Common myeloid progenitor, CD34-positive (primary cell): ENCODE measurements at regions not wholly inside any gene's neighbourhood (a gene's known extent, or its start where the extent isn't known, plus 50 kb on each side); places are given as distances from the start of the nearest gene placed in this dataset.

Source experiments
- CTCF ChIA-PET: fragments of 350-600 bp; sonication (Branson Sonifier 250); formaldehyde crosslinking; loops from one replicate; lab custom pipeline; 2021; ENCODE audit warnings: antibody characterized with exemption; lab: Charles Lee
- POLR2A ChIA-PET: fragments of 350-600 bp; sonication (Branson Sonifier 250); formaldehyde crosslinking; loops from one replicate; lab custom pipeline; 2021; ENCODE audit warnings: antibody characterized with exemption; lab: Charles Lee
- DNase-seq, 3 donors: peaks; one replicate each; pipeline versions ENCODE4 v3.0.0 to v3.0.0-alpha.2; 2013
- H3K27ac ChIP-seq, 2 experiments: 1 replicate in 1 of 2; 2 replicates in 1 of 2; pipeline ENCODE4 v1.7.0; 2013; ENCODE audit warnings: inconsistent platforms in 2 of 2, low read length in 2 of 2, mild to moderate bottlenecking in 2 of 2, low read depth in 1 of 2, moderate library complexity in 1 of 2; ENCODE audit not compliant: severe bottlenecking in 2 of 2, insufficient read depth in 1 of 2, poor library complexity in 1 of 2
- H3K27me3 ChIP-seq, 5 experiments: replicated peaks in 2 of 5; 1 replicate in 3 of 5; 2 replicates in 2 of 5; pipeline versions ENCODE4 v1.6.1 to v1.7.0; 2013; ENCODE audit warnings: low read length in 4 of 5, mild to moderate bottlenecking in 2 of 5, moderate library complexity in 2 of 5, inconsistent platforms in 1 of 5; ENCODE audit not compliant: insufficient read depth in 5 of 5, control insufficient read depth in 4 of 5
- H3K36me3 ChIP-seq, 4 experiments: 1 replicate in 2 of 4; 2 replicates in 2 of 4; pipeline versions ENCODE4 v1.6.1 to v1.7.0; 2013; ENCODE audit warnings: low read length in 3 of 4, control low read depth in 1 of 4, mild to moderate bottlenecking in 1 of 4; ENCODE audit not compliant: control insufficient read depth in 4 of 4, insufficient read depth in 4 of 4
- H3K4me1 ChIP-seq, 4 experiments: 1 replicate in 3 of 4; 2 replicates in 1 of 4; pipeline versions ENCODE4 v1.6.1 to v1.7.1; 2013; ENCODE audit warnings: low read length in 3 of 4, mild to moderate bottlenecking in 3 of 4, control low read depth in 1 of 4, inconsistent platforms in 1 of 4, moderate library complexity in 1 of 4; ENCODE audit not compliant: control insufficient read depth in 4 of 4, insufficient read depth in 4 of 4; ENCODE audit errors: control extremely low read depth in 1 of 4
- H3K4me3 ChIP-seq, 7 experiments: 1 replicate in 4 of 7; 2 replicates in 3 of 7; pipeline versions ENCODE4 v1.5.1 to v1.7.0; 2013; ENCODE audit warnings: mild to moderate bottlenecking in 7 of 7, low read length in 6 of 7, moderate library complexity in 6 of 7, inconsistent platforms in 2 of 7, low read depth in 2 of 7, control low read depth in 1 of 7; ENCODE audit not compliant: insufficient read depth in 4 of 7, control insufficient read depth in 1 of 7; ENCODE audit errors: extremely low read depth in 1 of 7
- H3K9me3 ChIP-seq, 5 experiments: 1 replicate in 4 of 5; 2 replicates in 1 of 5; pipeline versions ENCODE4 v1.6.1 to v1.7.1; 2013; ENCODE audit warnings: low read length in 4 of 5, mild to moderate bottlenecking in 2 of 5, inconsistent platforms in 1 of 5, low read depth in 1 of 5, moderate library complexity in 1 of 5; ENCODE audit not compliant: control insufficient read depth in 4 of 5, insufficient read depth in 2 of 5; ENCODE audit errors: control extremely low read depth in 1 of 5
- WGBS: methylation state at CpG from one replicate; pipeline ENCODE4 v1.1.5; 2013; ENCODE audit not compliant: insufficient coverage; 5-methylcytosine and 5-hydroxymethylcytosine counted together

DNA sequence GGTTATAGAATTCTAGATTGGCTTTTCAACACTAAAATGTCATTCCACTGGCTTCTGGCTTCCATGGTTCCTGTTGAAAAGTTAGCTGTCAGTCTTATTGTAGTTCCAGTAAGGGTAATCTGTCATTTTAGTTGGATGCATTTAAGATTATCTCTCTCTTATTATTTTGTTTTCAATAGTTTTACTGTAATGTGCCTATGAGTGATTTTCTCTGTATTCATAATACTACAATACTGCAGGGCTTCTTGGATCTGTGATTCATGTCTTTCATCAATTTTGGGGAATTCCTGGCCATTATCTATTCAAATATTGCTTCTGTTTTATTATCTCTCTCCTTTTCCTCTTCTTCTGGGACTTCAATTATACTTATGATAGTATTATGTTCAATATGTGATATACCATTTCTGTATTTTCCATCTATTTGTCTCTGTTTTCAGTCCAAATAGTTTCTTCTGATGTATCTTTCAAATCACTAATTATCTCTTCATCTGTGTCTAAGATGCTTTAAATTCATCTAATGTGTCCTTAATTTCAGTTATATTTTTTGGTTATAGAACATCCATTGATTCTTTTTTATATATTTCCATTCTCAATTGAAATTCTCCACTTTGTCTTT lies 101.5 kb downstream of the KCTD15 start:
- H3K4me3 ChIP-seq, result no peak overlapping the region
- H3K27ac ChIP-seq, result no peak overlapping the region
- no peaks in the 10 kb centered on the region for H3K36me3 ChIP-seq
- peaks cover 3 to 25% (median 7%) of the 10 kb centered on the region in 5 experiments for H3K9me3 ChIP-seq
- POLR2A ChIA-PET, result no interaction called here
- H3K4me1 ChIP-seq, result no peaks in the 10 kb centered on the region
- DNase-seq, result no peak
- CTCF ChIA-PET, result no interaction called here
- peaks cover 2 to 20% (median 5%) of the 10 kb centered on the region in 5 experiments for H3K27me3 ChIP-seq

GRCh38 chr19:33900817-33901216 lies 104.1 kb downstream of the KCTD15 start:
- POLR2A ChIA-PET, result no interaction called here
- Histone ChIP-seq H3K4me3 (no peak overlapping the region), H3K27me3 (peaks cover 6 to 35% (median 21%) of the 10 kb centered on the region in 5 experiments), H3K4me1 (peaks cover 0 to 7% (median 5%) of the 10 kb centered on the region in 4 experiments), H3K36me3 (no peaks in the 10 kb centered on the region), H3K9me3 (peaks cover 3 to 25% (median 7%) of the 10 kb centered on the region in 5 experiments), H3K27ac (no peak overlapping the region)
- 88% methylated on average over 3 of the region's 3 CpGs for WGBS
- CTCF ChIA-PET, result no interaction called here
- no peak for DNase-seq

DNA sequence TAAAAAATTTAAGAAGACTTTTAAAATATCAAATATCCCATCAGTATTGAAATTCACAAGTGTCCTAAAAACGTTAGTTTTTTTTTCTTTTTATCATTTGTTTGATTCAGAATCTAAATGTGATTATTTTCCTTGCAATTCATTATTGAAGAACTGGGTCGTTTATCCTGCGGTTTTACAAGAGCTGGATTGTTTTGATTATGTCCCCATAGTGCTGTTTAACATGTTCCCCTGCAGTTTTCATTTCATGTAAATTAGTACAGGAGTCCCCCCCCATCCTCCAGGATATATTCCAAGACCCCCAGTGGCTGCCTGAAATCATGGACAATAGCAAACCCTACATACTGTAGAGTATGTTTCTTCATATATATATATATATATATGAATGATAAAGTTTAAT lies 105.7 kb downstream of the KCTD15 start:
- peaks cover 0 to 13% (median 8%) of the 10 kb centered on the region in 4 experiments for H3K4me1 ChIP-seq
- ChIA-PET POLR2A (no interaction called here), CTCF (no interaction called here)
- no peak overlapping the region for H3K27ac ChIP-seq
- no peak for DNase-seq
- H3K36me3 ChIP-seq, result no peaks in the 10 kb centered on the region
- H3K9me3 ChIP-seq, result peaks cover 3 to 20% (median 7%) of the 10 kb centered on the region in 5 experiments
- no peak overlapping the region for H3K4me3 ChIP-seq
- peaks cover 11 to 49% (median 26%) of the 10 kb centered on the region in 5 experiments for H3K27me3 ChIP-seq
- WGBS, result no CpG with 5 or more reads among the region's 3 CpGs

DNA sequence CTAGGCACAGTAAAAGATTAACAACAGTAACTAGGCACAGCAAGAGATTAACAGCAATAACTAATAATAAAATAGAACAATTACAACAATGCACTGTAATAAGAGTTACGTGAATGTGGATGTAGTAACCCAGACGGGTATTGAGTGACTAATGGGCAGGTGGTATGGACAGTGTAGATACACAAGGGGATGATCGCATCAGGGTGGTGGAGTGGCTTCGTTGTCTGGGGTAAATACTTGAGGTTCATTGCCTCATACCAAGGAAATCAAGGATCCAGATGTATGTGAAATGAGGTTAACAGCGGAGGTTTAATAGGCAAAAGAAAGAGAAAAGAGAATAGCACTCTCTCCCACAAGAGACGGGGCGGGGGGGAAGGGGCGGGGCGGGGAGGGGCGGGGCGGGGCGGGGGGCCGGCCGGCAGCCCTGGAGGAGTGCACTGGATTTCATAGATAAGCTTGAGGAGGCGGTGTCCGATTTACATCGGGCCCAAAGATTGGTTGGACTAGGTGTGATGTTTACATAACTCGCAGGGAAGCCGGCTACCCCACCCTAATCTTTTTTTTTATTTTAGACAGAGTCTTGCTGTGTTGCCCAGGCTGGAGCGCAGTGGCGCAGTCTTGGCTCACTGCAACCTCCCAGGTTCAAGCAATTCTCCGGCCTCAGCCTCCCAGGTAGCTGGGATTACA lies 106.3 kb downstream of the KCTD15 start:
- no peak overlapping the region for H3K27ac ChIP-seq
- ChIA-PET POLR2A (interaction anchor here (0.7 kb wide), 1 partner anchor 600 kb away, joined by 3 read pairs; the partner anchor contains the start of gene CEBPA), CTCF (no interaction called here)
- peaks cover 13 to 54% (median 26%) of the 10 kb centered on the region in 5 experiments for H3K27me3 ChIP-seq
- DNase-seq, result no peak
- peaks cover 3 to 14% (median 6%) of the 10 kb centered on the region in 5 experiments for H3K9me3 ChIP-seq
- H3K4me1 ChIP-seq, result peaks cover 0 to 13% (median 8%) of the 10 kb centered on the region in 4 experiments
- 94% methylated on average over 4 of the region's 22 CpGs for WGBS
- no peaks in the 10 kb centered on the region for H3K36me3 ChIP-seq
- no peak overlapping the region for H3K4me3 ChIP-seq

DNA sequence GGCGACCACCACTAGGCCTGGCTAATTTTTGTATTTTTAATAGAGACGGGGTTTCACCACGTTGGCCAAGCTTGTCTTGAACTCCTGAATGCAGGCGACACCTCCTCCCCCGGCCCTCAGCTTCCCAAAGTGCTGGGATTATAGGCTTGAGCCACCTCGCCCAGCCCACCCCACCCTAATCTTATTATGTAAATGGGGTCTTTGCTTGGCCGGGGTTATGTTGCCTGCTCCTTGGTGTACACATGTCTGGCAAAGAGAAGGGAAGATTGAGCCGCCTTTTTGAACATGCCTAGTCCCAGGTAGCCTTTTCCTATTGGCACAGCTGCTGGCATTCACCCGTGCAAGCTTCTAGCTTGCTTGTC lies 106.8 kb downstream of the KCTD15 start:
- Histone ChIP-seq H3K36me3 (no peaks in the 10 kb centered on the region), H3K4me3 (no peak overlapping the region), H3K27me3 (peaks cover 13 to 60% (median 30%) of the 10 kb centered on the region in 5 experiments), H3K4me1 (peaks cover 0 to 13% (median 8%) of the 10 kb centered on the region in 4 experiments), H3K9me3 (peaks cover 2 to 10% (median 3%) of the 10 kb centered on the region in 5 experiments), H3K27ac (no peak overlapping the region)
- no peak for DNase-seq
- POLR2A ChIA-PET, result interaction anchor here (0.7 kb wide), 1 partner anchor 601 kb away, joined by 3 read pairs; the partner anchor contains the start of gene CEBPA
- CTCF ChIA-PET, result no interaction called here
- 90% methylated on average over 5 of the region's 9 CpGs for WGBS

GRCh38 chr19:33904681-33905080 lies 108.0 kb downstream of the KCTD15 start:
- WGBS, result 86% methylated on average over 5 of the region's 7 CpGs
- Histone ChIP-seq H3K27ac (no peak overlapping the region), H3K36me3 (no peaks in the 10 kb centered on the region), H3K4me3 (no peak overlapping the region), H3K27me3 (peaks cover 13 to 69% (median 34%) of the 10 kb centered on the region in 5 experiments), H3K4me1 (peaks cover 0 to 13% (median 8%) of the 10 kb centered on the region in 4 experiments), H3K9me3 (peaks cover 0 to 3% (median 0%) of the 10 kb centered on the region in 5 experiments)
- ChIA-PET POLR2A (no interaction called here), CTCF (interaction anchor here (0.6 to 0.7 kb wide), 2 partner anchors 50 to 668 kb away, joined by 3 read pairs; no protein-coding TSS in a partner anchor)
- DNase-seq, result peak in 1 of 3 donors; percentile 3
